Ovary (tissue), 7 donors: ENCODE measurements at regions not wholly inside any gene's neighbourhood (a gene's known extent, or its start where the extent isn't known, plus 50 kb on each side); places are given as distances from the start of the nearest gene placed in this dataset.

Source experiments
- DNase-seq, 5 donors: peaks; one replicate each; pipeline ENCODE4 v3.0.0-alpha.2; 2019 to 2020
- H3K27ac ChIP-seq, 2 donors: fragments of 200-600 bp; one replicate each; pipeline versions ENCODE4 v1.5.1 to v1.8.0; 2019 to 2022
- H3K27me3 ChIP-seq: fragments of 200-600 bp; one replicate; pipeline ENCODE4 v1.8.0; 2022
- H3K36me3 ChIP-seq: fragments of 200-600 bp; sonication (generic); one replicate; pipeline ENCODE4 v1.5.1; 2019
- H3K4me1 ChIP-seq: one replicate; pipeline ENCODE4 v1.8.1; 2013; ENCODE audit warnings: mild to moderate bottlenecking, moderate library complexity; ENCODE audit not compliant: insufficient read depth
- H3K4me3 ChIP-seq: fragments of 200-600 bp; sonication (generic); one replicate; pipeline ENCODE4 v1.5.1; 2017
- H3K9me3 ChIP-seq, 2 donors: fragments of 200-600 bp in 1 of 2; sonication (generic) in 1 of 2; one replicate each; pipeline versions ENCODE4 v1.5.1 to v1.8.1; 2013 to 2019; ENCODE audit warnings: mild to moderate bottlenecking in 1 of 2, moderate library complexity in 1 of 2
- CTCF ChIP-seq, 3 donors: fragments of 450-650 bp in 2 of 3; fragments of 200-600 bp in 1 of 3; IDR thresholded peaks; one replicate each; pipeline versions ENCODE4 v1.5.1 to v1.8.0; 2016 to 2022; ENCODE audit warnings: antibody characterized with exemption in 3 of 3, mild to moderate bottlenecking in 1 of 3
- EP300 ChIP-seq: sonication (generic); formaldehyde crosslinking; IDR thresholded peaks from one replicate; pipeline ENCODE4 v1.6.1; 2017; ENCODE audit warnings: antibody characterized with exemption
- POLR2A ChIP-seq: fragments of 450-650 bp; IDR thresholded peaks from one replicate; pipeline ENCODE4 v1.6.1; 2017; ENCODE audit warnings: antibody characterized with exemption, mild to moderate bottlenecking, moderate library complexity
- WGBS, 3 donors: extraction: QIAGEN DNeasy Blood & Tissue Kit in 1 of 3; methylation state at CpG; one replicate each; pipeline versions ENCODE4 v1.1.5 to v1.1.7; 2013 to 2017; 5-methylcytosine and 5-hydroxymethylcytosine counted together
- intact Hi-C, 4 donors: fragments of 100-400 bp; cut with DNase I; formaldehyde crosslinking; loops; one replicate each; pipeline versions ENCODE4 v1.11.0 to v1.15.1; 2022 to 2023
- donor health status: DM: no; HTN: no; CAD: no; lungs with moderate emphysema.
- donor health status: DM: no; HTN: no; CAD: no.
- donor health status: Bipolar disorder and iron deficiency.
- donor health status: DM: no; HTN: no; CAD: no.
- donor health status: DM: yes; HTN: yes; CAD: no.

GRCh38 chr11:23684701-23685100 is 812.2 kb upstream of the LUZP2 start:
- 78 to 88% (median 79%) methylated on average over 2 of the region's 2 CpGs for WGBS, 3 donors
- Histone ChIP-seq H3K9me3 (no peaks in the 10 kb centered on the region), H3K4me1 (no peaks in the 10 kb centered on the region), H3K36me3 (no peaks in the 10 kb centered on the region), H3K27me3 (no peaks in the 10 kb centered on the region), H3K27ac (no peak overlapping the region), H3K4me3 (no peak overlapping the region)
- intact Hi-C loops, result no loop called here
- TF ChIP-seq POLR2A, result no peak
- TF ChIP-seq CTCF (IDR thresholded peaks at IDR 0.05), result no peak
- no peak for TF ChIP-seq EP300
- no peak for DNase-seq

GRCh38 chr11:23687991-23688390 is 808.9 kb upstream of the LUZP2 start:
- 73 to 83% (median 82%) methylated on average over 3 of the region's 3 CpGs for WGBS, 3 donors
- Histone ChIP-seq H3K36me3 (no peaks in the 10 kb centered on the region), H3K4me1 (no peaks in the 10 kb centered on the region), H3K4me3 (no peak overlapping the region), H3K27me3 (no peaks in the 10 kb centered on the region), H3K27ac (no peak overlapping the region), H3K9me3 (no peaks in the 10 kb centered on the region)
- DNase-seq, result no peak
- intact Hi-C loops, result no loop called here
- no peak for TF ChIP-seq EP300
- no peak for TF ChIP-seq POLR2A

GRCh38 chr11:23688411-23688810 is 808.4 kb upstream of the LUZP2 start:
- H3K9me3 ChIP-seq, result no peaks in the 10 kb centered on the region
- no peaks in the 10 kb centered on the region for H3K4me1 ChIP-seq
- H3K4me3 ChIP-seq, result no peak overlapping the region
- H3K27ac ChIP-seq, result no peak overlapping the region
- no peaks in the 10 kb centered on the region for H3K36me3 ChIP-seq
- no peak for DNase-seq
- 85 to 88% (median 85%) methylated on average over 4 of the region's 4 CpGs for WGBS, 3 donors
- intact Hi-C loops, result no loop called here
- no peaks in the 10 kb centered on the region for H3K27me3 ChIP-seq
- no peak for TF ChIP-seq CTCF (IDR thresholded peaks at IDR 0.05)
- TF ChIP-seq EP300, result no peak
- TF ChIP-seq POLR2A, result no peak

GRCh38 chr11:23688835-23689234 is 808.0 kb upstream of the LUZP2 start:
- 63 to 70% (median 64%) methylated on average over 4 of the region's 4 CpGs for WGBS, 3 donors
- no peak overlapping the region for H3K4me3 ChIP-seq
- no peak for DNase-seq
- intact Hi-C loops, result no loop called here
- TF ChIP-seq POLR2A (no peak), EP300 (no peak), CTCF (IDR thresholded peaks at IDR 0.05) (no peak)
- no peak overlapping the region for H3K27ac ChIP-seq
- H3K4me1 ChIP-seq, result no peaks in the 10 kb centered on the region
- H3K9me3 ChIP-seq, result no peaks in the 10 kb centered on the region
- H3K36me3 ChIP-seq, result no peaks in the 10 kb centered on the region
- no peaks in the 10 kb centered on the region for H3K27me3 ChIP-seq

- Histone ChIP-seq H3K36me3 (no peaks in the 10 kb centered on the region), H3K4me1 (no peaks in the 10 kb centered on the region), H3K27me3 (no peaks in the 10 kb centered on the region), H3K4me3 (no peak overlapping the region), H3K9me3 (no peaks in the 10 kb centered on the region), H3K27ac (no peak overlapping the region)
- WGBS, 3 donors, result 80 to 90% (median 86%) methylated on average over 5 of the region's 5 CpGs
- TF ChIP-seq CTCF (IDR thresholded peaks at IDR 0.05) (no peak), EP300 (no peak), POLR2A (no peak)
- no peak for DNase-seq
- intact Hi-C loops, result no loop called here
Measured at GRCh38 chr11:23696688-23697415, 800.0 kb upstream of the LUZP2 start.
